KMS-11 (cell line): ENCODE measurements at regions not wholly inside any gene's neighbourhood (a gene's known extent, or its start where the extent isn't known, plus 50 kb on each side); places are given as distances from the start of the nearest gene placed in this dataset.

Experiments used
- H2AFZ ChIP-seq: fragments of 200-600 bp; sonication (generic); 2 replicates; pipeline ENCODE4 v1.6.1; 2016; ENCODE audit warnings: antibody characterized with exemption, mixed run types, low read depth
- H3K27ac ChIP-seq: fragments of 200-600 bp; sonication (generic); 2 replicates; pipeline ENCODE4 v1.6.1; 2016; ENCODE audit warnings: mild to moderate bottlenecking, mixed run types
- H3K27me3 ChIP-seq: fragments of 200-600 bp; sonication (generic); 2 replicates; pipeline ENCODE4 v1.6.1; 2017; ENCODE audit warnings: mild to moderate bottlenecking, low read depth, mixed run types, moderate library complexity; ENCODE audit not compliant: insufficient read depth
- H3K36me3 ChIP-seq: fragments of 200-600 bp; sonication (generic); 2 replicates; pipeline ENCODE4 v1.6.1; 2017; ENCODE audit warnings: mild to moderate bottlenecking, mixed run types; ENCODE audit not compliant: insufficient read depth
- H3K4me1 ChIP-seq: fragments of 200-600 bp; sonication (generic); 2 replicates; pipeline ENCODE4 v1.6.1; 2016; ENCODE audit warnings: mild to moderate bottlenecking, low read depth, mixed run types; ENCODE audit not compliant: poor library complexity, severe bottlenecking
- H3K4me2 ChIP-seq: fragments of 200-600 bp; sonication (generic); 2 replicates; pipeline ENCODE4 v1.7.0; 2016; ENCODE audit warnings: mild to moderate bottlenecking, mixed run types
- H3K4me3 ChIP-seq: fragments of 200-600 bp; sonication (generic); IDR thresholded peaks from 2 replicates; pipeline ENCODE4 v1.6.1; 2017; ENCODE audit warnings: low read depth, low read length, mixed read lengths; ENCODE audit not compliant: insufficient read depth
- H3K79me2 ChIP-seq: fragments of 200-600 bp; sonication (generic); 2 replicates; pipeline ENCODE4 v1.6.1; 2016; ENCODE audit warnings: low read depth, mixed run types; ENCODE audit not compliant: insufficient read depth
- H3K9ac ChIP-seq: fragments of 200-600 bp; sonication (generic); 2 replicates; pipeline ENCODE4 v1.6.1; 2016; ENCODE audit warnings: mild to moderate bottlenecking, mixed run types
- H4K20me1 ChIP-seq: fragments of 200-600 bp; sonication (generic); 2 replicates; pipeline ENCODE4 v1.6.1; 2016; ENCODE audit warnings: mild to moderate bottlenecking, mixed run types; ENCODE audit not compliant: insufficient read depth
- CTCF ChIP-seq: fragments of 200-600 bp; sonication (generic); conservative IDR thresholded peaks from 2 replicates; pipeline ENCODE4 v1.6.1; 2017; ENCODE audit warnings: low read depth, mild to moderate bottlenecking, antibody characterized with exemption, low read length, moderate library complexity, mixed read lengths

GRCh38 chr11:69968396-69969347 is 109.4 kb upstream of the ANO1 start:
- no peak overlapping the region for H3K4me3 ChIP-seq
- TF ChIP-seq CTCF, result no peak
- H3K36me3 ChIP-seq, result no peaks in the 10 kb centered on the region
- no peak overlapping the region for H3K9ac ChIP-seq
- no peak overlapping the region for H2AFZ ChIP-seq
- no peak overlapping the region for H3K4me2 ChIP-seq
- no peaks in the 10 kb centered on the region for H4K20me1 ChIP-seq
- H3K79me2 ChIP-seq, result no peaks in the 10 kb centered on the region
- H3K27ac ChIP-seq, result no peak overlapping the region
- H3K4me1 ChIP-seq, result no peaks in the 10 kb centered on the region
- no peaks in the 10 kb centered on the region; the same call in 1 of the 2 replicates for H3K27me3 ChIP-seq

- Histone ChIP-seq H3K27me3 (no peaks in the 10 kb centered on the region; the same call in 1 of the 2 replicates), H3K4me1 (no peaks in the 10 kb centered on the region), H2AFZ (no peak overlapping the region), H3K4me3 (no peak overlapping the region), H3K9ac (no peak overlapping the region), H3K4me2 (no peak overlapping the region), H3K27ac (no peak overlapping the region), H4K20me1 (no peaks in the 10 kb centered on the region), H3K79me2 (no peaks in the 10 kb centered on the region), H3K36me3 (no peaks in the 10 kb centered on the region)
- no peak for TF ChIP-seq CTCF
These were observed 108.0 kb upstream of the ANO1 start for GRCh38 chr11:69969890-69970784.

GRCh38 chr11:69970785-69971535 is 107.2 kb upstream of the ANO1 start:
- H3K9ac ChIP-seq, result no peak overlapping the region
- no peaks in the 10 kb centered on the region for H3K79me2 ChIP-seq
- H3K4me3 ChIP-seq, result no peak overlapping the region
- H4K20me1 ChIP-seq, result no peaks in the 10 kb centered on the region
- TF ChIP-seq CTCF, result no peak
- H3K27ac ChIP-seq, result no peak overlapping the region
- no peak overlapping the region for H2AFZ ChIP-seq
- no peaks in the 10 kb centered on the region for H3K4me1 ChIP-seq
- no peaks in the 10 kb centered on the region for H3K36me3 ChIP-seq
- no peaks in the 10 kb centered on the region; the same call in 1 of the 2 replicates for H3K27me3 ChIP-seq
- no peak overlapping the region for H3K4me2 ChIP-seq

- Histone ChIP-seq H3K4me3 (no peak overlapping the region), H3K4me1 (no peaks in the 10 kb centered on the region), H3K27me3 (no peaks in the 10 kb centered on the region; the same call in 1 of the 2 replicates), H4K20me1 (no peaks in the 10 kb centered on the region), H2AFZ (no peak overlapping the region), H3K36me3 (no peaks in the 10 kb centered on the region), H3K9ac (no peak overlapping the region), H3K4me2 (no peak overlapping the region), H3K27ac (no peak overlapping the region), H3K79me2 (no peaks in the 10 kb centered on the region)
- no peak for TF ChIP-seq CTCF
These were observed 106.4 kb upstream of the ANO1 start for GRCh38 chr11:69971741-69972140.
